ENCODE measurements at regions not wholly inside any gene's neighbourhood (a gene's known extent, or its start where the extent isn't known, plus 50 kb on each side); places are given as distances from the start of the nearest gene placed in this dataset.

- TF ChIP-seq CTCF (IDR thresholded peaks at IDR 0.05), result no peak
- TF ChIP-seq POLR2A (IDR thresholded peaks at IDR 0.05), result no peak
Measured at GRCh38 chr3:145716519-145716918, 444.5 kb downstream of the PLOD2 start.

Data from tibial nerve (tissue), 3 donors.